GM19463 (cell line): ENCODE measurements at regions not wholly inside any gene's neighbourhood (a gene's known extent, or its start where the extent isn't known, plus 50 kb on each side); places are given as distances from the start of the nearest gene placed in this dataset.
A peak's percentile ranks its signal among the peaks of the same experiment; 100 is the strongest.
"Not testable (repeated sequence)": the region's sequence is repeated elsewhere in the genome, so short reads cannot be mapped to it uniquely, and the experiment has no call there.

Source experiments
- ATAC-seq: cut with Tn5 transposase; IDR thresholded peaks from one replicate; pipeline ENCODE4 v1.9.1; 2021; ENCODE audit warnings: mild to moderate bottlenecking, moderate library complexity; ENCODE audit not compliant: unreplicated experiment

DNA sequence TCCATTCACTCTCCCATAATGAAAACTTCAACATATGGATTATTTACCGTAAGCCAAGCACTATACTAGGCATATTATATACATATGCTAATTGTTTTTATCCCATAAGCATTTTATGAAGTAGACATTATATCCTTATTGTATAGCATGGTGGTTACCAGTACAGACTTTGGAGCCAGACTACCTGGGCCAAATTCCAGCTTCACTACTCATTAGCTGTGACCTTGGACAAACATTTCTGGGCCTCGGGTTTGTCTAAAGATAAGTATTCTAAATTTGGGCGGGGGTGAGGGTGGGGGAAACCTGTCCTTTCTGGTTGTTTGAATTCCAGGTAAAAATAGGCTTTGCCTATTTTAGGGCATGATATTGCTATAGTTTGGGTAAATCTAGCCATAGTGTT, 66.5 kb upstream of the P2RY1 start:
- ATAC-seq: no peak

DNA sequence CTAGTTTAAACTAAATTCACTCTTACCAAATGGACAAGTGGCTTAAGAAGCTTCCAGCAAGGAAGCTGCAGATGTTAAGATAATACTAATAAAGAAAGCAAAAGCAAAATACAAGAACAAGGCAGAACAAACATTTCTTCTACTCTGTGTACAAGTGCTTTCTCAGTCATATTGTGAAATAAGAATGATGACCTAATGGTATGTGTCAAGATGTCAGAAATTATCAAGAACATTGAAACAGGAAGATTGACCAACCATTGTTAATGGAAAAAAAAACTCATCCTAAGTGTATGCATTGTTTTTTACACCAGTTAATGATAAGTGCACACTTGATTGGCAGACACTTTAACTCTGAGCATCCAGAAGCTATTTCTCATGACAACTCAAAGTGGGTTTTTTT, 65.4 kb upstream of the P2RY1 start:
- peak; percentile 72 for ATAC-seq

DNA sequence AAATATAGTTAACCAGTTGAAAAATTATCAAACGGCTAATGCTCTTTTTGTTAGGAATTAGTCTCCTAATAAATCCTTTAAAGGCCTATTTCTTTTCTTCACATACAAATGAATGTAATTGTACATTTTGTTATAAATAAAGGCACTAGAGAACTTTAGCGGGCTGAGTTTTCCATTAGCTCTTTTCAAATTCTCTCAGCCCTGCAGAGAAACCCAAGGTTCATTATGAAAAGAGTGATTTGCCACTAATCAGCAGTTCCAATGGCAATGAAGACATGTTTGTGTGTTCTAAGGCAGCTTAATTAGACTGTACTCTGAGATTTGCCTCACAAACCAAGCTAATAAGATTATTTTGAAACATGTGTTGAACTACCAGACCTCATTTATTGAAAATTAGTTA, 64.6 kb upstream of the P2RY1 start:
- ATAC-seq: no peak

DNA sequence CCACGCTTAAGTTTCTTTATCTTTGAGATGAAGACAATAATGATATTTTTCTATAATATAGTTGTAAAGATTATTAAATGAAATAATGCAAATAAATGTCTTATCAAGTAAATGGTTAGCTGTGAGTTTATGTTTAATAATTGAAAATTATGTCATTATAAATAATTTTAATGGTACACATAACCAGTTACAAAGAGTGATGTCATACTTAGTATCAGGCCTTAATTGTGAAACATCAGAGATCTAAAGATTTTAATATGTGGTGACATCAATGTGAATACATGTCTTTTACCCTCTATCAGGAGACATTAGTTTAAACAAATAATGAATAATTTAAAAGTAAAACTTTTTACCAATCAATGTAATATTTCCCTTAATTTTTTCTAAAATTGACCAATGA, 63.8 kb upstream of the P2RY1 start:
- ATAC-seq: no peak

DNA sequence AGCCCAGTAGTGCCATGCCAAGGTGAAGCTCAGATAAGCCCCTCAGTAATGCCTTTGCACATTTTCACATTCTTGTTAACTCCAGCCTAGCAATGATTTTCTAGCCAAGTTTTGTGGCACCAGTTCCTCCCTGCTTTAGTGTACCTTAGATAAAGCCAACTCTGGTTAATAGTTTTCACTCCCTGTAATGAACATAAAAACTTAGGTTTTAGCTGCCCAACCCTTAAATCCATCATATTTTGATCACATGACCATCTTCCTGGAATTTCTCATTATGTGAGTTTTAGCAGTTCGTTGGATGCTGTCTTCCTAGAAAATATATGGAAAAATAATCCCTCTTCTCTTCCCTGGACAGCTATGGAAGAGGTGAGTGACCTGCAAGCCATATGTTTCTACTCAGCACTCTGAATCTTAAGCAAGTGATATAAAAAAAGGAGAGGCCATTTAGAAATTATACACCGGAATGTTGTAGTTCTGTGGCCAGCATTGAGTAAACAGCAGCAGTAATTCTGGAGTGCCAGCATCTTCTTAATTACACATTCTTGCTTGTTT, 62.2 kb upstream of the P2RY1 start:
- no peak for ATAC-seq

DNA sequence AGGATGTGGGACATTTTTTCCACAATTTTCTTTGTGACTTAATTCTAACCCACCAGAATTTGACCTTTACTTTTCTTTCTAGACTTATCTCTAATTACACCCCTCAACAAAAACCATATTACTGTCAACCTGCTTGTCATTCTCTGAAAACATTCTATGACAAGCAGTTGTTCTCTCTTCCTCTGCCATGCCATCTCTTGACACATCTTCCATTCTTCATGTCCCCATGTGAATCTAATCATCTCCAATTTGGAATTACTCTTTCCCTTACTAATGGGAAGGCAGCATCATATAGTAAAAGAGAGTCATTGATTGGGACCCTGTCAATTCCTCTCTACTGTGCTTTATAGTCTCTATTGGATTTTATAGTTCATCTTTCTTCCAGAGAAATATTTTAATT, 61.3 kb upstream of the P2RY1 start:
- ATAC-seq: no peak

DNA sequence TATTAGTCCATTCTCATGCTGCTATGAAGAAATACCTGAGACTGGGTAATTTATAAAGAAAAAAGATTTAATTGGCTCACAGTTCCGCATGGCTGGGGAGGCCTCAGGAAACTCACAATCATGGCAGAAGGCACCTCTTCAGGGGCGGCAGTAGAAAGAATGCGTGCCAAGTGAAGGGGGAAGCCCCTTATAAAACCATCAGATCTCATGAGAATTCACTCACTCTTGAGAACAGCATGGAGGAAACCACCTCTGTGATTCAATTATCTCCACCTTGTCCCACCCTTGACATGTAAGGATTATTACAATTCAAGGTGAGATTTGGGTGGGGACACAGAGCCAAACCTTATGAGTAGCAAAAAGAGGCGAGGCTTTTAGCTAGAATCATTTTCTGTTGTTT, 60.7 kb upstream of the P2RY1 start:
- ATAC-seq: not testable (repeated sequence)

DNA sequence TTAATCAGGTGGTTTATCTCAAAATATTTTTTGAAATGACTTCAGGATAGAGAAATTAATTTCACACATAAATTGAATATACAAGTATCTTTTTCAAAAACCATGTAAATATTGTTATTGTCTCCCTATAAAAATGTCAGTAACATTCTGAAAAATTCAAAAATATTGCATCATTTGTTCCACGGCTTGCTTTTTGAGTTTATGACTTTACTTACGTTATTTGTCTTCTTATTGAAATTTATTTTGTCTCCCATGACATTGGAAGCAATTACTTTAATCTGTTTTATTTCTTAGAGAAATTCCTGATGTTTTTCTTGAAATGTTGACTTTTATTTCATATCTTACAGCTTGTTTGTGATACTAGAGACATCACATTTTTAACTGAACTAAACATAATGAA, 56.9 kb upstream of the P2RY1 start:
- no peak for ATAC-seq

DNA sequence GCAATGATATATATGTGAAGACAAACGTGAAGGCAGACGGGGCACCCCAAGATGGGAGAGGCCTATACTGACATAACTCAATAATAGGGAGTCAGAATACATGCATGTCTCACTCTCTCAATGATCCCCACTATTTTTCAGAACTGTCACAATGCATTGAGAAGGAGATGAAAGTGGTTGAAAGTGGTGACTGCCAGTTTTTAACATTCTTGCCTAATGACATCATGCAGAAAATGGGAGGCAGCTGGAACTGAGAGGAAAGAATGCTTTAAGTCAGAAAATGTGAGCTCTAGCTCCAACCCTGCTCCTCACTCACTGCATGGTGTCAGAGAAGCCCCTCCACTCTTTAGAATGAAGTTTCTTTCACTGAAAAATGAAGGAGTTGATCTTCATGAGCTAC, 55.3 kb upstream of the P2RY1 start:
- ATAC-seq: no peak

DNA sequence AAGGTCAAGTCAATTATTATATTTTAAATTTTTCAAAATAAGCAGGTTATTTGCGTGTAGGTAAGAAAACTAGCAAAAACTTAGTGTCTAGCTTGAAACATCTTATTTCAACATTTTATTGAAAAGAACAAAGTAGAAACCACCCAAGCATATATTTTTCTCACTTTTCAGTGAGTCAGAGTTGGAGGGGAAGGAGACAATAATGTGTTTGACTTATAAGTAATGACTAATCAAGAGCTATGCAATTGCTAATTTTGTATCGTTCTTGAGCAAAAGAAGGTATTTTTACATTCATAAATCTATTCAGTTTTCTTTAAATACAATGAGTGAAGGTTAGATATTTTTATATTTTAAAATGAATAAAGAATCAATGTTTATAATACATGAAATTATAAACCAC, 54.4 kb upstream of the P2RY1 start:
- no peak for ATAC-seq

DNA sequence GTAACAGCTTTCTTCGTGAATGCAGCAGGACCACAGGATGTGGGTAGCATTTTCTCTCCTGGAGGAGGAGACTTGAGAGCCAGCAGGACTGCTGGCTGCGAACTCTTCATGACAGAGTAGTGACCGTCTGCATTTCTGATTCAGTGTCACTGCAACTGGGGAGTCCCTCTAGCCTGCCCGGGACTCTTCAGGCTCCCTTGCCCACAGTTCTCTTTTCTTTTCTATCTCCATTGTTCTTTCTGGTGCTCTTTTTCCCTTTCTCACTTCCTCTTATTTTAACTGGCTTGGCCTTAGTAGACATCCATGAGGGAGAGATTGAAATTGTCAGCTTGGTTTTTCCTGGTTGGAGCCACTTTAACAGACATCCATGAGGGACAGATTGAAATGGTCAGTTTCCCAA, 49.9 kb upstream of the P2RY1 start:
- no peak for ATAC-seq
